T-helper 1 cell treated with Interleukin-12 subunit alpha and Interleukin-12 subunit beta and Interleukin-4 antibody, amounts not matched to agents 30 ng/mL and 1 ng/mL, for 36 hours (primary cell): ENCODE measurements at regions not wholly inside any gene's neighbourhood (a gene's known extent, or its start where the extent isn't known, plus 50 kb on each side); places are given as distances from the start of the nearest gene placed in this dataset.

Experiments
- intact Hi-C: fragments of 100-400 bp; cut with micrococcal nuclease; formaldehyde crosslinking; loops from one replicate; pipeline ENCODE4 v1.15.1; 2024

DNA sequence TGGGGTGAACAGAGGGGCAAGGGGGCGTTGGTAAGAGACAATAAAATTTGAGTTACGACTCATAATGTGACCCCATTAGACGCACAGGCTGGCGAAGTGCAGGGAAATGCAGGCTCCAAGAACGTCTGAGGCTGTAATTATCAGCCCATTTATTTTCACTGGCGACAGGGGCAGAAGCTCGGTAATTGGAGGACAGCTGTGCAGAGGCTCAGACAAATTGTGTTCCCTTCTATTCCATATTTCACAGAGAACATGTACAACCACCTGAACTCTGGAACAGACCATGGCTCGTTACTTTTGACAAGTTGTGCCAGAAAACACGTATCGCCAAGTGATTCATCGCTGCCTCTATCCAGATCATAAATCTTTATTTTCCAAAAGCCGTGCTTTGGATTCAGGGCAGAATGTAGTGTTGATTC, 137.3 kb upstream of the FRMD4A start:
- intact Hi-C loops, result no loop called here

DNA sequence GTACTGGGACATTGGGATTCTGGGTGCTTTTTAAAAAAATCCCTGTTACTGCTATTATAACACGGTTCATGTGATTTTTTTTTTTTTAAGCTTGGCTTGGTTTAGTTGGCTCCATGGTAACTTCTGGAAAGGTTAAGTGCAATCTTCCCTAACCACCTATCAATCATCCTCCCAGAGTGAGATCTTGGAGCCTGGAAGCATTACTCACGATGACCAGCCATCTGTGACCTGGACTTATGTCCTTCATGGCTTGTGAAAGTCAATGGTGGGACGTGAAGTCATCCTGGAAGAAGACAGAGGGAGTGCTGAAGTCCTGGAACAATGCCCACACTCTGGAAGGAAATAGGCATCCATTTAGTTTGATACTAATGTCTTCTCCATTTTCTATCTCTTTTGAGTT, 135.5 kb upstream of the FRMD4A start:
- intact Hi-C loops, result no loop called here

DNA sequence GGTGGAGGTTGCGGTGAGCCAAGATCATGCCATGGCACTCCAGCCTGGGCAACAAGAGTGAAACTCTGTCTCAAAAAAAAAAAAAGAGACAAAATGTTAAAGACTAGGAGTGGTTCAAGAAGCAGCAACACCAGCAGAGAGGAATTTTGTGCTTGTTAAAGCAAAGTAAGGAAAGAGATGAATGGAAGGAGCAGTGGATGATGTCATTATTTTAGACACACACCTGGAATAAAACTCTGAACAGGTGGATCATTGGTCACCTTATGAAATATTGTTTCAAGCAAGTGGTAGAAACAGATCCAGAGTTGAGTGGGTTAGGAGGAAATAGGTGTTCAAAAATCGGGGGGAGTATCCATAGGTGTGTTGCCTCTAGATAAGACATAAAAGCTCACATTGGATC, 129.7 kb upstream of the FRMD4A start:
- intact Hi-C loops, result no loop called here

DNA sequence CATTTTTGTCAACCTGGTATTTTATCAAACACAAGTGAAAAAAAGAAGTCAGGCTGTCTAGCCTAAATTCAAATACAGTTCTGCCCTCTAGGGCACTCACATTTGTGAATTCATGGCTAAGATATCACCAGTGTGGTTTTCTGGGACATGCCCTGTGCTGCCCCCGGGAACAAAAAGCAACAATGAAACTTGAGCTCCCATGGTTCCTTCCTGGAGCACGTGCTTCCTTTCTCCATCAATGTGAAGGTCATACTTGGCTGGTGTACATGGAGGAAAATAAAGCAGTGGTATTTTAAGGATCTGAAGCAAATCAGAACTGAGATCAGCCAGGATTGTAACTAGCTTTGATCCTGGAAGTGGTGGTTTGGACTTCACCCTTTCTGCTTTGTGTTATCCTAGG, 128.9 kb upstream of the FRMD4A start:
- intact Hi-C loops, result no loop called here

DNA sequence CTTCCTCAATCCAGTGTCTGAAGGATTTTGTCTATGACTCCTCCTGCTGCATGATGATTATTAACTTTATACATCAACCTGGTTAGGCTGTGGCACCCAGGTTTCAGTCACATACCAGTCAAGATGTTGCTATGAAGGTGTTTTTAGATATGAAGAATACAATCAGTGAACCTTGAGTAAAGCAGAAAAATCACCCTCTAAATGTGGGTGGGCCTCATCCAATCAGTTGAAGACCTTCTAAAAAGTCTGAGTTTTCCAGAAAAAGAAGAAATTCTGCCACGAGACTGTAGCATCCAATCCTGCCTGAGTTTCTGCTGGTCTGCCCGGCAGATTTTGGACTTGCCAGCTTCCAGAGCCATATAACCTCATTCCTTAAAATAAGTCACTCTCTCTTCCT, 126.1 kb upstream of the FRMD4A start:
- intact Hi-C loops, result no loop called here

DNA sequence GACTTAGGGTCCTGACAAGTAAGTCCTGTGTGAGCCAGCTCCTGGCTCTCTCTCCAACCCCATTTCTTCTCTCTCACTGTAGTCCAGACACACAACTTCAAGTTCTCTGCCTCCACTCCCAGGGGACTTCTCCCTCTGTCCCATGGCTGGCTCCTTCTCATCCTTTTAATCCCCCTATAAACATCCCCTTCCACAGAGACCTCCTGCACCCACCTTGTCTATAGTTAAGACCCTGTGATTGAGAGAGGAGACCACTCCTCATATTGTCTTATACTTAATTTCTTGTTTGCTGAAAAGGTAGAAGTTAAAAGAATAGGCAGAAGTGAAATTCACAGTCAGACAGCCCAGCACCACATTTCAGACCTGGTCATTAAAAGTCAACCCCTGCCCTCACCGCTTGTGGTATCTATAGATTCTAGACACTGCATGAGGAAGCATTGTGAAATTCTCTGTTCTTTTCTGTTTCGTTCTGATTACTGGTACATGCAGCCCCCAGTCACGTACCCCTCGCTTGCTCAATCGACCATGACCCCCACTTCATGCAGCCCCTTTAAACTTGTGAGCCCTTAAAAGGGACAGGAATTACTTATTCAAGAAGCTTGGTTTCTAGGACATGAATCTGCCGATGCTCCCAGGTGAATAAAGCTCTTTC, 125.6 kb upstream of the FRMD4A start:
- intact Hi-C loops, result no loop called here

DNA sequence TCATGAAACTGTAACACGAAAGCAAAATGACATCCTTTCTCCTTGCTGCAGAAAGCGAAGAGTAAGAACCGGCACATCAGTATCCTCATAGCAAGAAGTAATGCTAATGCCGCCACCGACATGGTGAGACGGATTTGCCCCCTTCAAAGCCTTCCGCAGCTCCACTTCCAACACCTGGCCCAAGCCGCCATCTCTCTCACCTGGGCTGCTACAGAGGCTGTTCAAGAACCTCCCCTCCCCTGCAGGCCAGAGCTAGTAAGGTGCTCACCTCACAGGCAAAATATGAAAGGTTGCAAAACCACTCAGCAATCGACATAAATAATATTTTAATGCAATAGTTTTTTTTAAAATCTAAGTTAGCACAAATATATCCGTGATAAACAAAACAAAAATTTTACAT, 123.9 kb upstream of the FRMD4A start:
- intact Hi-C loops, result no loop called here

DNA sequence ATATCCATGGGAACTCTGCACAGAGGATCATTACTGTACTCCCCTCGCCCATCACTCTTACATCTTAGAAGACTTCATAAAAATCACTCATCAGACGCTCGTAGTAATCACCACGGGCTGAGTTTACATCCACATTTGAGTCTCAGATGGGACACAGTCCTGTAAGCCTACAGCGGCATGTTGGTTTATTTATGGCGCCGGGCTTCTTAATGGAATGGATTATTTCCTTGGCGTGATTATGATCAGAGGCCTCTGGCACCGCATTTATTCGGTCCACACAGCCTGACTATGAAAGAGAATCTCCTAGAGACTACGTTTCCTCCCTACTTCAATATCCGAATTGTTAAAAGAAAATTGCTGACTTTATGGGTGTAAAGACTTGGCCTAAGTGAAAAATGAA, 123.5 kb upstream of the FRMD4A start:
- intact Hi-C loops, result no loop called here

DNA sequence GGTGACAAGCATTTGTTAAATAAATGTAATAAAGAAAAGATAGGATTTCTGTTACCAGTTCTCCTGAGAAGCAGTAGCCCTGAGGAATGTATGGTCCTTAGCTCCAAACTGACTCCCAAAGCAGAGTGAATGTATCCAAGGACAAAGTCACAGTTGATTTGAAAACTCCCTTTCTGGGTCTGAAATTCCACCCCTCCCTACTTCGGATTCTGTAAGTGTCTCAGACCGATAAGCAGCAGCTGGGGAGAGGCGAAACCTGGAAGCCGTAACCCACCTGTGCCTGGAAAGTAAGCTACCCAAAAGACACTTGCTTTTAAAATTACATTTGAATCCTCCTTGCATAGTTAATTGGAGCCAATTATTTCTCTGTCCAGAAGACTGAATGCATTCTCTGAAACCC, 122.9 kb upstream of the FRMD4A start:
- intact Hi-C loops, result no loop called here

DNA sequence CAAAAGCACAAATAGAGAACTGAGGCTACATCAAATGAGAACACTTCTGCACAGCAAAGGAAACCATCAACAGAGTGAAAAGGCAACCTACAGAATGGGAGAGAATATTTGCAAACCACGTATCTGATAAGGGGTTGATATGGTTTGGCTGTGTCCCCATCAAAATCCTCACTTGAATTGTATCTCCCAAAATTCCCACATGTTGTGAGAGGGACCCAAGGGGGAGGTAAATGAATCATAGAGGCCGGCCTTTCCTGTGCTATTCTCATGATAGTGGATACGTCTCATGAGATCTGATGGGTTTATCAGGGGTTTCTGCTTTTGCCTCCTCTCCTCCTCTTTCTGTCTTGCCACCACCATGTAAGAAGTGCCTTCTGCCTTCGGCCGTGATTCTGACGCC, 120.6 kb upstream of the FRMD4A start:
- intact Hi-C loops, result no loop called here

DNA sequence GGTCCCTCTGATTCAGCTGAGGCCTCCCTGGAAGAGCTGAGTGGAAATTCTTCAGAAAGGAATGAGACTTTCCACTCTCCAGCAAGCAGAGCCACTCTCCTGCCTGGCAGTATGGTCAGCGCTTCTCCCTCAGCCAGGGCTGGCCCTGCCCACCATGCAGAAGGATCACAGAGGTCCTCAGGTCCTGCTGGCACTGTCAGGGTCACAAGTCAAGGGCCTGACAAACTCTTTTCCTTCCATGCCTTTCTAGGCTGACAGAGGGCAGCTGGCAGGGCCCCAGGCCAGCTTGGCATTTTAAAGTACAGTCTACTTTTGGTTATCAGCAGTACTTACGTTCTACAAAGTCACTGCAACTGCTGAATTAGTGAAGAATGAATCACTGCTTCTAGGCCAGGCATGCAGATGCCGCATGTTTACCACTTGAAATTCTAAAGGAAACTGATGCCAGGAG, 119.3 kb upstream of the FRMD4A start:
- intact Hi-C loops, result no loop called here

DNA sequence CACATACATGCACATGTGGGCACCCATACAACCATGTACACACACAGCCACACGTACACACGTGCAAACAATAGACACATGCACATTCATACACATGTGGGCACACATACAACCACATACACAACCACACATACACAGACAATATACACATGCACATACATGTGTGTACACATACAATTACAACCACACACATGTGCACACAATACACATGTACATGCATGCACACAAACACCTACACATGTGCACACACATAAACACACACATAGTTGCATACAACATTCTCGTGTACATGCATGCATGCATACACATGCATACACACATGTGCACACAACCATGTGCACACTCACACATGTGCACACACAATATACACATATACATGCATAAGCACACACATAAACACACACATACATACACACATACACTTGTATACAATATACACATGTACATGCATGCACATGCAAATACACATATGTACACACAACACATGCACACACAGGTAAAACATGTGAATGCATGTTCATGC, 118.6 kb upstream of the FRMD4A start:
- intact Hi-C loops, result no loop called here

DNA sequence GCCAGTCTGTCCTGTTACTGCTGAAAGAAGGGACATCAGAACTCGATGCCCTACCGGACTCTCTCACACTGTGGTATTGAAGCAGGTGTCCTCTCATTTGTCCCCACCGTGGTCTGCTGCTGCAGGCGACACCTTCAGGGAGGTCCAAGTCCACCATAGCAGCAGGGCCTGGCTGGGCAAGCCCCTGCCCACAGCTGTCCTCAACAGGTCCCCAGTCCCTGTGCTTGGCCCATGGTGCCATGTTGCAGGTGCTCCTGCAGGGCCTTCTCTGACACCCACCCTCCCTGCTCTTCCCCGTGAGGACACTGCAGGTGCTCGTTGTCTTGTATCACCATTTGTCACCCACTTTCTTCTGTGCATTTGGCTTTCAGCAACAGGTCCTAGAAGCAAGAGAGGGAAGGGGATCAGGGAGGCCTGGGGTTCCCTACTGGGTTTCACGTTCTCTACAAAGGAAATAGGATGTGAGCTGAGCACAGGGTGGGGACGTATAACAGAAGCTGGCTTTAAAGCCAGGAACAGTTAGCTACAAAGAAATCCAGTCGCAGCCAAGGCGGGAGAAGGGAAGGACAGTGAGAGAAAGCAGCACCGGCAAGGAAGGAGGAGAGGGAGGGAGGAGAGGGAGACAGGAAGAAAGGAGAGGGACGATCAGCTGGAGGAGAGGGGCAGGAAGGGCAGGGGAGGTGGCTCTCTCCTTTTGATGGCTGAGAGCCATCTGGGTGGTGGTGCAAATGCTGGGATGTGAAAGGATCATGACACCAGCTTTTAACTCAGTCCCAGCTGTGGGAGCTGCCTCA, 117.7 kb upstream of the FRMD4A start:
- intact Hi-C loops, result no loop called here

DNA sequence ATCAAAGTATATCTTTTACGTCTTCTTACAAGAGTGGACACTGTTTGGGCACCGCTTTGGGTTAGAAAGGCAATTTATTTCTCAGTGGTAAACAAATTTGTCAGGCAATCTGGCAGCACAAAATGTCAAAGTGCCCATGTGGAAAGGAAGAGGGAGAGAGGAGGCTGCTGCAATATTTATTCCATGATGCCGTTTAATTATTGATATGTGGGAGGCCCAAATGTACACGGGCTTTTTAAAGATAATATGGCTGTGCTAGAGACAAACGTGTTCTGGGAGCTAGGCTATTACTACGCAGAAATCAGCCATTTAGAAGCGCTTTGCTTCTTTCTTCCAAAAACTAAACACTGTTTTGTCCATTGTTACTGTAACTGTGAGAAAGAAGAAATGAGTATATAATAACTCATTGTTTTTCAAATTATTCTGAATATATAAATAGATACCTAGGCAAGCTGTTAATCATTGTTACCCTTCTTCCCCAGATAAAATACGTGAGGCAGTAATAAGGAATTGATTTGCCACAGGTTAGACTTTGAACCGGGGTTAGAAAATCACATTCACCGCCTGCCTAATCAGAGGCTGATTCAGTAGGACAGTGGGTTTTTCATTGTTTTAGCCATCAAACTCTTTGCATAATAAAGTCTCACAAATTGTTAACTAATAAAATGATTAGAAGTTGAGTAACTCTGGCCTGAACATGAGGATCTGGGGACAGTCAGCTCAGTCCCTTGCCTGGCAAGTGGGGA, 116.5 kb upstream of the FRMD4A start:
- intact Hi-C loops, result no loop called here

DNA sequence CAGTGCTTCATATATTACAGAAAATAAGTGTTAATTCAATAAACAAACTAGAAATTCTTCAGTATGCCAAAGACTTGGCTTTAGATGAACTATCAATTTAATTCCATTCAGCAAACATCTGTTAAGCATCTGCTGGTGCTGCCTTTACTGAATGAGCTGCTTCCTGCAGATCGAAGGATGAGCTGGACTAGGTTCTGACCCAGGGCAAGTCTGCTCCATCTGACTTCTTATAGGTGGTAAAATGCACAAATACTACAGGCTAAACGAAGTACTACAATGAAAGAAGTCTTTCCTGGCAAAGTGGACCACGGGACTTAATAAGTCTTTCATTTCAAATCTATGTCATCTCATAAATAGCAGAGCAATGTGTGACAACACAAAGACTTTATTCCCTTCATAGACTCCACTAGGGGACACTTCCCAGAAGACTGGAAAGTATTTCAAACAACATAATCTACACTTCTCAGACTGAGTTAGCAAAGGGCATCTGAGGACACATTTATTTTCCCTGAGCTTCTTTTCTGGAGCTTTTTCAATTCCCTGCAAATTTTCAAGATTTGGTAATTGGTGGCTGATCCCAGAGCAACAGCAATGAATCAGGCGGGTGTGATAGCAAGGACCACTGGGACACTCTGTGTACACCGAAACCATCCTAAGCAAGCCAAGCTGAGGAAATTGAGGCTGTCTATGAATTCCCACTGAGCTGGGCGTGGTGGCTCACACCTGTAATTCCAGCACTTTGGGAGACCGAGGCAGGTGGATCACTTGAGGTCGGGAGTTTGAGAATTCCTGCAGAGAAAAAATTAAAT, 108.9 kb upstream of the FRMD4A start:
- intact Hi-C loops, result no loop called here

DNA sequence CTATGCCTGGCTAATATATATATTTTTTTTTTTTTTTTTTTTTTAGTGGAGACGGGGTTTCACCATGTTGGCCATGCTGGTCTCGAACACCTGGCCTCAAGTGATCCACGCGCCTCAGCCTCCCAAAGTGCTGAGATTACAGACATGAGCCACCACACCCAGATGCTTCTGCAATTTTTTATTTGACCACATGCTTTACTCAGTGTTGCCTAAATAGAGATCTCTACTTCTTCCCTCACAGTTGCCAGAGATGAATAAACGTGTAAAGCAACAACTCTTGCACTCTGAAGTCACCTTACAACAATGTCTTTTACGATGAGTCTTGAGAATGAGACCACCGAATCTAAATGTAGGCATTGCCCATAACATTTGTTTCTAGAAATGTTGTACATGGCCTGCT, 107.9 kb upstream of the FRMD4A start:
- intact Hi-C loops, result no loop called here

DNA sequence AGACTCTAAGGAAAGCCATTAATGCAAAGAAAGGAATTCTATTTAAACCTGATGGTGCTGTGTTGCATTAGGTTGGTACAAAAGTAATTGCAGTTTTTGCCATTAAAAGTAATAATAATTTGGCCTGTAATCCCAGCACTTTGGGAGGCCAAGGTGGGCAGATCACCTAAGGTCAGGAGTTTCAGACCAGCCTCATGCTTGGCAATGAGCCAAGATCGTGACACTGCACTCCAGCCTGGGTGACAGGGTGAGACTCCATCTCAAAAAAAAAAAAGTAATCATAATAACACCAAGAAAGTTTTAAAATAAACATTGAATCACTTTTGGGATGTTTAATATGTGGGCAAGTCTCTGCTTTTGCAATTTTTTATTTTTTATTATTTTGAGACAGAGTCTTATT, 107.3 kb upstream of the FRMD4A start:
- intact Hi-C loops, result no loop called here

DNA sequence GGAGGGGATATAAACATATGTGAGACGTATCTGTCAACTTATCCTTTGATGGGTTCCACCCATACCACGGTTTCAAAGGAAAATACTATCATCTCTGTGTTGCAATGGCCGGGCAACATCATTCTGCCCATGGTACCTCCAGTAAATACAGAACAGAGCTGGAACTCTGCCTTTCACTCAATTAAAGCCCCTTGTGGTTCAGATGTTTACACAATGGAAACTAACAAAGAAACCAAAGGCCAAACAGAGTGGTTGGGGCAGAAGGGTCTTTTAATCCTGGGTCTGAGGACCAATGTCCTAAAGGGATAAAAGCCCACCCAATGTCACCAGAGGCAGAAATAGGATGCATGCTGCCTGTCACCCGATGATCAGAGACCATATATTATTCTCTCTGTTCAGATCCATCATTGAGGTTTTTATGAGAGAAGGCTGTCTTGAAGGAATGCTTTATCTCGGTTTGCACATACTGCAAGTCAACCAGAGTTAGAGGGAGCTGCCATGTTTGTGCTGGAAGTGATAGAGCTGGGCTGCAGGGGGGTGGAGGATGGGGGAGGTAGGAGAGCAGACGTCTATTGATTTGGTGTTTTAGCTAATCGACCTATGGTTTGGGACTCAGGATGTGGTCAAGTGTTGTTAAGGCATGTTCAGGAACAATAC, 105.4 kb upstream of the FRMD4A start:
- intact Hi-C loops, result no loop called here

DNA sequence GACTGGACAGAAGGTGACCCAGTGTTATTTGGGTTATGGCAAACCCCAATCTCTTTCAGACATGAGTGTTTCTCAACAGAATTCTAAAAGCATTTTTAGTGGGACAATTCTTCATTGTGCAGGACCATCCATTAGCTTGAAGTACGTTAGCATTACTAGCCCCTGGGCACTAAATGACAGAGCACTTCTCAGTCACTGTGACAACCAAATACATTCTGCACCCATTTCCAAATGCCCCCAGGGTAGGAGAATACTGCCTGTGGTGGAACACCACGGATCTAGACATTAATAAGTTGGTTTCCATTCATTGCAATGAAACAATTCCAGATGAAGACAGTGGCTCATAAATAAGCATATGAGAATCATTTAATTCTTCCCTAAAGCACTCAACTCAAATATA, 102.4 kb upstream of the FRMD4A start:
- intact Hi-C loops, result no loop called here

DNA sequence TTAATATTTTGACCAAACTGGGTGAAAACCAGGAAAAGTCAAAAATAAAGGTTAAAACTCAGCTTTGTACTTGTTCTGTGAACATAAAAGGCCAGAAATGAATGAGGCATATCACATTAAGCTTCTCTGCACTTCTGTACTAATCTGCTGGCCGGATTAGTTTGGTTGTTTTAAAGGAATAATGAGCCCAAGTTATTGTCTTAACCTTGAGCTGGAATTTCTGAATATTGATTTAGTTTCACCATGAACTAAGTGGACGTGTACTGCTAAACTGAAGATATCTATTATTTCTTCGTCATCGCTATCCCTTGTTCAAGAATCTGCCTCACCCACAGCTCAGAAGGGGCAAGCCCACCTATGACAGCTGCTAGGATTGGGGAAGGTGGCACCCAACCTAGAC, 101.1 kb upstream of the FRMD4A start:
- intact Hi-C loops, result no loop called here
